ENCODE measurements at regions not wholly inside any gene's neighbourhood (a gene's known extent, or its start where the extent isn't known, plus 50 kb on each side); places are given as distances from the start of the nearest gene placed in this dataset.

GRCh38 chr12:89058402-89058801, 293.9 kb downstream of the DUSP6 start:
- no peak for TF ChIP-seq EGR1 (IDR thresholded peaks at IDR 0.05)
- no peak for TF ChIP-seq EP300 (IDR thresholded peaks at IDR 0.05; ENCODE audit: borderline replicate concordance)
- TF ChIP-seq YY1 (IDR thresholded peaks at IDR 0.05; ENCODE audit: low read depth): no peak
- TF ChIP-seq USF1 (IDR thresholded peaks at IDR 0.05): no peak
- TF ChIP-seq TAF1 (IDR thresholded peaks at IDR 0.05; ENCODE audit: low read depth): no peak
